HG02981 (cell line): ENCODE measurements at regions not wholly inside any gene's neighbourhood (a gene's known extent, or its start where the extent isn't known, plus 50 kb on each side); places are given as distances from the start of the nearest gene placed in this dataset.
"Not testable (repeated sequence)": the region's sequence is repeated elsewhere in the genome, so short reads cannot be mapped to it uniquely, and the experiment has no call there.

Experiments
- ATAC-seq: cut with Tn5 transposase; IDR thresholded peaks from one replicate; pipeline ENCODE4 v1.9.1; 2021; ENCODE audit warnings: mild to moderate bottlenecking, moderate library complexity; ENCODE audit not compliant: unreplicated experiment

DNA sequence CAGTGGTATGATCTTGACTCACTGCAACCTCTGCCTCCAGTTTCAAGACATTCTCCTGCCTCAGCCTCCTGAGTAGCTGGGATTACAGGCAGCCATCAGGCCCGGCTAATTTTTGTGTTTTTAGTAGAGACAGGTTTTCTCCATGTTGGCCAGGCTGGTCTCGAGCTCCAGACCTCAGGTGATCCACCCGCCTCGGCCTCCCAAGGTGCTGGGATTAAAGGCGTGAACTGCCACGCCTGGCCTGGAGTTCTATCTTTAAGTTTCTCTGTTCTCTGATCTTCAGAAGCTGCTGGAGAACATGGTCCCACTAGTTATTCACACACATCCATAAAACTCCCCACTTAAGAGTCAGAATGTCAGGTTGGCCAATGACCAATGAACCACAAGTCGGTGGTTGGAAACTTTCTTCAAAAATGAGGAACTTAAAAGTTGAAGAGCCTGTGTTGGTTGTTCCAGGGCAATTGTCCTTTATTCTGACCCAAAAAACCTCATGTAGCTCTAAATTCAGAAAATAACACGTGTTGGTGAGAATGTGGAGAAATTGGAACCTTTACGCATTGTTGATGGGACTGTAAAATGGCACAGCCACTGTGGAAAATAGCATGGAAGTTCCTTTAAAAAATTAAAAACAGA, 55.9 kb upstream of the PIK3CB start:
- peak; percentile 87 for ATAC-seq

DNA sequence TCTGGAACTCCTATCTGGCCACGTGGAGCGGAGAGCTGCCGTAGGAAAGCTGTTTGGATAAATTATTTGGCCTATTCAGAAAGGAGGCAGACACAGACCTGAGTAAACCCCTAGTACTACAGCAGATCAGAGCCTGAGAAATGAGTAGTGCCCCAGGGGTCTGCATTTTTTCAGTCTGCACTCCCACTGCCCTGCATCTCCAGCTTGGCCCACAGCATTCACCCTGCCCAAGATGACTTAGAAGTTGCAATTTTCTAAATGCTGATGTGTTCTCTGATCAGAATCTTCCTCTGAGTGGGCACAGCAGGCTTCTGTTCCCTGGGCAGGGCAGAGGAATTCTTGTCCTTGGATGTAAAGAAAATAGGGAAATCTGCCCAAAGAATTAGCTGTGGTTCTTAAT, 55.1 kb upstream of the PIK3CB start:
- ATAC-seq, result no peak

- ATAC-seq, result no peak
Measured at GRCh38 chr3:138888560-138888959, 53.8 kb upstream of the PIK3CB start.

DNA sequence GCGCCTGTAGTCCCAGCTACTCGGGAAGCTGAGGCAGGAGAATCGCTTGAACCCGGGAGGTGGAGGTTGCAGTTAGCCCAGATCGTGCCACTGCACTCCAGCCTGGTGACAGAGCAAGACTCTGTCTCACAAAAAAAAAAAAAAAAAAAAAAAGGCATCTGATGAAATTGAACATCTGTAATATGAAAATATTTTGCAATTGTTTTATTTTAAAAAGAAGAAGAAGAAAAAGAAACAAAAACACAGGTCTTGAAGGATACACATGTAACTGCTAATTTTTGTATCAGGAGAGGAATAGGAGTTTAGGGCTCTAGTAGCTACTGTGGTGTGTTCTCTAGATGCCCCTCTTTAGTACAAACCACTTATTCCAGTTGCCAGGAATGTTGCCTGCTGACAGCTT, 51.4 kb upstream of the PIK3CB start:
- not testable (repeated sequence) for ATAC-seq
